ENCODE measurements at regions not wholly inside any gene's neighbourhood (a gene's known extent, or its start where the extent isn't known, plus 50 kb on each side); places are given as distances from the start of the nearest gene placed in this dataset.

DNA sequence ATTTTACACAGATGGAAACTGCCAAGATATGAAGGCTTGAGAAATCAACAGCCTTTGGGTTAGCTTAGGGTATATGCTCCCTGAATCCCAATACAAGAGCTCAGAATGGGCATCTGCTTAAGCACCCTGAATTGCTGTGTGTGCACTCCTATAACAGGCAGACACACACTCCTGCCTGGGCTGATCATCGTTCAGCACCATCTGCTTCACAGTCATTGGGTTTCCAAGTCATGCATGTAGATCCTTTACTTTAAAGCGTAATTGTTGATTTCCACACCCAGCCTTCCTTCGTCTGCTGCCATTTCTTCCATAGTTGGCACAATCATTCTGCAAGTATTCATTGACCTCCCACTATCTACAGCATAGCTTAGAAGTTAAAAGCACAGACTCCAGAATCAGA lies 263.5 kb downstream of the CBLN4 start (continued):
- TF ChIP-seq, protein P1, sequence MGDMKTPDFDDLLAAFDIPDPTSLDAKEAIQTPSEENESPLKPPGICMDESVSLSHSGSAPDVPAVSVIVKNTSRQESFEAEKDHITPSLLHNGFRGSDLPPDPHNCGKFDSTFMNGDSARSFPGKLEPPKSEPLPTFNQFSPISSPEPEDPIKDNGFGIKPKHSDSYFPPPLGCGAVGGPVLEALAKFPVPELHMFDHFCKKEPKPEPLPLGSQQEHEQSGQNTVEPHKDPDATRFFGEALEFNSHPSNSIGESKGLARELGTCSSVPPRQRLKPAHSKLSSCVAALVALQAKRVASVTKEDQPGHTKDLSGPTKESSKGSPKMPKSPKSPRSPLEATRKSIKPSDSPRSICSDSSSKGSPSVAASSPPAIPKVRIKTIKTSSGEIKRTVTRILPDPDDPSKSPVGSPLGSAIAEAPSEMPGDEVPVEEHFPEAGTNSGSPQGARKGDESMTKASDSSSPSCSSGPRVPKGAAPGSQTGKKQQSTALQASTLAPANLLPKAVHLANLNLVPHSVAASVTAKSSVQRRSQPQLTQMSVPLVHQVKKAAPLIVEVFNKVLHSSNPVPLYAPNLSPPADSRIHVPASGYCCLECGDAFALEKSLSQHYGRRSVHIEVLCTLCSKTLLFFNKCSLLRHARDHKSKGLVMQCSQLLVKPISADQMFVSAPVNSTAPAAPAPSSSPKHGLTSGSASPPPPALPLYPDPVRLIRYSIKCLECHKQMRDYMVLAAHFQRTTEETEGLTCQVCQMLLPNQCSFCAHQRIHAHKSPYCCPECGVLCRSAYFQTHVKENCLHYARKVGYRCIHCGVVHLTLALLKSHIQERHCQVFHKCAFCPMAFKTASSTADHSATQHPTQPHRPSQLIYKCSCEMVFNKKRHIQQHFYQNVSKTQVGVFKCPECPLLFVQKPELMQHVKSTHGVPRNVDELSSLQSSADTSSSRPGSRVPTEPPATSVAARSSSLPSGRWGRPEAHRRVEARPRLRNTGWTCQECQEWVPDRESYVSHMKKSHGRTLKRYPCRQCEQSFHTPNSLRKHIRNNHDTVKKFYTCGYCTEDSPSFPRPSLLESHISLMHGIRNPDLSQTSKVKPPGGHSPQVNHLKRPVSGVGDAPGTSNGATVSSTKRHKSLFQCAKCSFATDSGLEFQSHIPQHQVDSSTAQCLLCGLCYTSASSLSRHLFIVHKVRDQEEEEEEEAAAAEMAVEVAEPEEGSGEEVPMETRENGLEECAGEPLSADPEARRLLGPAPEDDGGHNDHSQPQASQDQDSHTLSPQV (IDR thresholded peaks at IDR 0.05): no peak
- TF ChIP-seq SMAD5 (IDR thresholded peaks at IDR 0.05; ENCODE audit: low read depth) (no peak), NR2F1 (conservative IDR thresholded peaks at IDR 0.05) (no peak), NRF1 (conservative IDR thresholded peaks at IDR 0.05; ENCODE audit: low read depth, low read length) (no peak)

DNA sequence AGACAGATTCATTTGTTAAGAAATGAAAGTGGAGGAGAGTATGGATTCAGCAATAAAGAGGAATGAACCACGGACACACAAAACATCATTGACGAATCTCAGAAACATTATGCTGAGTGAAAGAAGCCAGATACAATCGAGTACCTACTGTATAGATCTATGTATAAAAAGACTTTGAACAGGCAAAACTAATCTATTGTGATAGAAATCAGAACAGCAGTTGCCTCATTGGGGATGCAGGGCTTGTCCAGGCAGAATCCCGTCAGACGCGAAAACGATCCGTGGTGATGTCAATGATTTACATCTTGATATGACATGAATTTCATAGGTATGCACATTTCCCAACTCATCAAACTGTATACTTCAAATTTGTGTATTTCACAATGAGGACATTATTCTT lies 265.2 kb downstream of the CBLN4 start:
- RAD21 ChIA-PET (ENCODE audit: unreplicated experiment): no interaction called here
- H3K4me2 ChIP-seq (ENCODE audit: control insufficient read depth, insufficient read depth): no peak overlapping the region
- no peak for ATAC-seq
- no peaks in the 10 kb centered on the region for H4K20me1 ChIP-seq (ENCODE audit: control insufficient read depth, insufficient read depth)
- no peak for TF ChIP-seq MTA3 (IDR thresholded peaks at IDR 0.05; ENCODE audit: borderline replicate concordance, low read length)
- TF ChIP-seq, protein P2, sequence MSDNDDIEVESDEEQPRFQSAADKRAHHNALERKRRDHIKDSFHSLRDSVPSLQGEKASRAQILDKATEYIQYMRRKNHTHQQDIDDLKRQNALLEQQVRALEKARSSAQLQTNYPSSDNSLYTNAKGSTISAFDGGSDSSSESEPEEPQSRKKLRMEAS (IDR thresholded peaks at IDR 0.05; ENCODE audit: low read depth, low read length): no peak
- TF ChIP-seq JUND (IDR thresholded peaks at IDR 0.05; ENCODE audit: low read depth, low read length): no peak
- TF ChIP-seq HDAC6 (IDR thresholded peaks at IDR 0.05; ENCODE audit: unreplicated experiment): no peak
- TF ChIP-seq, protein P3, sequence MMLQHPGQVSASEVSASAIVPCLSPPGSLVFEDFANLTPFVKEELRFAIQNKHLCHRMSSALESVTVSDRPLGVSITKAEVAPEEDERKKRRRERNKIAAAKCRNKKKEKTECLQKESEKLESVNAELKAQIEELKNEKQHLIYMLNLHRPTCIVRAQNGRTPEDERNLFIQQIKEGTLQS (IDR thresholded peaks at IDR 0.05; ENCODE audit: borderline replicate concordance, extremely low read depth, low read depth, low read length): no peak
- TF ChIP-seq EGR1 (IDR thresholded peaks at IDR 0.05; ENCODE audit: borderline replicate concordance in 1 of 2, low read depth in 2 of 2, low read length in 2 of 2): no peak
- no peak for TF ChIP-seq POU2F2 (IDR thresholded peaks at IDR 0.05; ENCODE audit: borderline replicate concordance, low read depth, low read length)
- TF ChIP-seq, protein P4, sequence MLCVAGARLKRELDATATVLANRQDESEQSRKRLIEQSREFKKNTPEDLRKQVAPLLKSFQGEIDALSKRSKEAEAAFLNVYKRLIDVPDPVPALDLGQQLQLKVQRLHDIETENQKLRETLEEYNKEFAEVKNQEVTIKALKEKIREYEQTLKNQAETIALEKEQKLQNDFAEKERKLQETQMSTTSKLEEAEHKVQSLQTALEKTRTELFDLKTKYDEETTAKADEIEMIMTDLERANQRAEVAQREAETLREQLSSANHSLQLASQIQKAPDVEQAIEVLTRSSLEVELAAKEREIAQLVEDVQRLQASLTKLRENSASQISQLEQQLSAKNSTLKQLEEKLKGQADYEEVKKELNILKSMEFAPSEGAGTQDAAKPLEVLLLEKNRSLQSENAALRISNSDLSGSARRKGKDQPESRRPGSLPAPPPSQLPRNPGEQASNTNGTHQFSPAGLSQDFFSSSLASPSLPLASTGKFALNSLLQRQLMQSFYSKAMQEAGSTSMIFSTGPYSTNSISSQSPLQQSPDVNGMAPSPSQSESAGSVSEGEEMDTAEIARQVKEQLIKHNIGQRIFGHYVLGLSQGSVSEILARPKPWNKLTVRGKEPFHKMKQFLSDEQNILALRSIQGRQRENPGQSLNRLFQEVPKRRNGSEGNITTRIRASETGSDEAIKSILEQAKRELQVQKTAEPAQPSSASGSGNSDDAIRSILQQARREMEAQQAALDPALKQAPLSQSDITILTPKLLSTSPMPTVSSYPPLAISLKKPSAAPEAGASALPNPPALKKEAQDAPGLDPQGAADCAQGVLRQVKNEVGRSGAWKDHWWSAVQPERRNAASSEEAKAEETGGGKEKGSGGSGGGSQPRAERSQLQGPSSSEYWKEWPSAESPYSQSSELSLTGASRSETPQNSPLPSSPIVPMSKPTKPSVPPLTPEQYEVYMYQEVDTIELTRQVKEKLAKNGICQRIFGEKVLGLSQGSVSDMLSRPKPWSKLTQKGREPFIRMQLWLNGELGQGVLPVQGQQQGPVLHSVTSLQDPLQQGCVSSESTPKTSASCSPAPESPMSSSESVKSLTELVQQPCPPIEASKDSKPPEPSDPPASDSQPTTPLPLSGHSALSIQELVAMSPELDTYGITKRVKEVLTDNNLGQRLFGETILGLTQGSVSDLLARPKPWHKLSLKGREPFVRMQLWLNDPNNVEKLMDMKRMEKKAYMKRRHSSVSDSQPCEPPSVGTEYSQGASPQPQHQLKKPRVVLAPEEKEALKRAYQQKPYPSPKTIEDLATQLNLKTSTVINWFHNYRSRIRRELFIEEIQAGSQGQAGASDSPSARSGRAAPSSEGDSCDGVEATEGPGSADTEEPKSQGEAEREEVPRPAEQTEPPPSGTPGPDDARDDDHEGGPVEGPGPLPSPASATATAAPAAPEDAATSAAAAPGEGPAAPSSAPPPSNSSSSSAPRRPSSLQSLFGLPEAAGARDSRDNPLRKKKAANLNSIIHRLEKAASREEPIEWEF (IDR thresholded peaks at IDR 0.05; ENCODE audit: insufficient replicate concordance, low read depth, low read length): no peak
- WGBS (ENCODE audit: insufficient coverage, insufficient replicate concordance, low lambda C conversion rate, missing lambda C conversion rate): 69% methylated on average over 8 of the region's 8 CpGs
- no TSS peak for BruUV-seq (replicated peaks)
- H3K79me2 ChIP-seq (ENCODE audit: control insufficient read depth, insufficient read depth, low read length): no peaks in the 10 kb centered on the region
- no peaks in the 10 kb centered on the region for H3K4me1 ChIP-seq (ENCODE audit: control insufficient read depth, insufficient read depth, low read length)
- SMC1A ChIA-PET (ENCODE audit: uncharacterized antibody, unreplicated experiment): no interaction called here
- intact Hi-C loops (cut with micrococcal nuclease; ENCODE audit: unreplicated experiment): no loop called here
- H3K9ac ChIP-seq (ENCODE audit: control insufficient read depth, insufficient read depth, low read length): no peak overlapping the region
- H3K9me3 ChIP-seq (replicated peaks; ENCODE audit: control insufficient read depth, insufficient read depth, low read length): no peaks in the 10 kb centered on the region
- DNase-seq (ENCODE audit: low read depth, low spot score): no peak
- H3K36me3 ChIP-seq (ENCODE audit: control insufficient read depth in 2 of 2, insufficient read depth in 2 of 2, low read length in 1 of 2): no peaks in the 10 kb centered on the region
- H2AFZ ChIP-seq (ENCODE audit: control insufficient read depth, low read depth, low read length): no peak overlapping the region
- no peak for FAIRE-seq
- in situ Hi-C loops (cut with MboI): no loop called here
- CTCF ChIA-PET: no interaction called here
- no peaks in the 10 kb centered on the region for H3K27me3 ChIP-seq (replicated peaks in 1 of 2; ENCODE audit: control insufficient read depth in 2 of 2, insufficient read depth in 2 of 2, low read length in 1 of 2)
- H3K27ac ChIP-seq (ENCODE audit: control insufficient read depth, insufficient read depth): no peak overlapping the region
- POLR2A ChIA-PET: no interaction called here
- H3K4me3 ChIP-seq: no peak overlapping the region

Data from GM12878 (cell line).